ENCODE measurements at regions not wholly inside any gene's neighbourhood (a gene's known extent, or its start where the extent isn't known, plus 50 kb on each side); places are given as distances from the start of the nearest gene placed in this dataset.

DNA sequence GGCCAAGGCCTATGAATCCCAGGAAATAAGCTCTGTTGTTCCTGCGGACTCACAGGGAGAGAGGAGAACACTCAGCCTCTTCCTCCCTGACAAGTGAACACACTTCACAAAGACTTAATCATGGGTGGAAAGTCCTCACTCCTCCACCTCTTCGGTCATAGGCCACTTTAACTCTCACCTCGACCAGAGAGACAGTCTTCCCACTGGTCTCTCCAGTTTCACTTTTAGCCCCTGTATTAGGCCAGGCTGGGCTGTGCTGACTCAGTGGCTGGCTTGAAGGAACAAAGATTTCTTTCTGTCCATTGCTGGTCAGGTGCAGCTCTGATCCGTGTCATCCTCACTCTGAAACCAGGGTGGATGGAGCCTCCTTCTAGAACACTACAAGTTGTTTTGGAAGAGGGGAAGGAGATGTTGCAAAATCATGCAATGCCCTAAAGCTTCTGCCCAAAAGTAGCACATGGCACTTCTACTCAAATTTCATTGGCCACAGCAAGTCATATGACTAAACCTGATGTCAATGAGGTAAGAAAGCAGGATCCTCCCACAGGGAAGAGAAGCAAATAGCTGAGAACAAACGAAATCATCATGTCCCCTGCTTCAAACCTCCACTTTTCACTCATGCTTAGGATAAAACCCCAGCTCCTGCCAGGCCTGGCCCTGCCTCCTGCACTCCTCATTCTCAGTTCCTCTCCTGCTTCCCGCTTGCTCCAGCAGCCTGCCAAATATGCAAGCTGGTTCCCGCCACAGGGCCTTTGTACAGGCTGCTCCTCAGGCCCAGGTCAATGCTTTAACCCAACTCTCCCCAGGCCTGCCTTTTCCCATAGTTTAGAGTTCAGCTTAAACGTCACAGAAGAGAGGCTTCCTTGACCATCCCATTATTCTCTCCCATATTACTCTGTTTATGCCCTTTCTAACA lies 150.5 kb upstream of the RUNX3 start:
- DNase-seq (ENCODE audit: low spot score) = peak; percentile 58

DNA sequence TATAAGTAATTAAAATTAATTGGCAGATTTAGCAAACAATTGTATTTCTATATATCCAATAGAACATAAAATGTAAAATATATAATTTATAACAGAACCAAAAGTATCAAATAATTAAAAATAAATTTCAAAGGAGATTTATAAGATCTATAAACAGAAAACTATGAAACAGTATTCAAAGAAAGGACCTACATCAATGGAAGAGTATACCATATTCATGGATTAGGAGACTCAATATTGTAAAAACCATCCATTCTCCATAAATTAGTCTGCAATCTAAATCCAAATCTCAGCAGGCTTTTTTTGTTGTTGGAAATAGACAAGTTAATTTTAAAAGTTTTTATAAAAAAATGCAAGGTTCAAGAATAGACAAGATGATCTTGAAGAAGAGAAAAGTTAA lies 149.0 kb upstream of the RUNX3 start:
- DNase-seq (ENCODE audit: low spot score) = no peak

DNA sequence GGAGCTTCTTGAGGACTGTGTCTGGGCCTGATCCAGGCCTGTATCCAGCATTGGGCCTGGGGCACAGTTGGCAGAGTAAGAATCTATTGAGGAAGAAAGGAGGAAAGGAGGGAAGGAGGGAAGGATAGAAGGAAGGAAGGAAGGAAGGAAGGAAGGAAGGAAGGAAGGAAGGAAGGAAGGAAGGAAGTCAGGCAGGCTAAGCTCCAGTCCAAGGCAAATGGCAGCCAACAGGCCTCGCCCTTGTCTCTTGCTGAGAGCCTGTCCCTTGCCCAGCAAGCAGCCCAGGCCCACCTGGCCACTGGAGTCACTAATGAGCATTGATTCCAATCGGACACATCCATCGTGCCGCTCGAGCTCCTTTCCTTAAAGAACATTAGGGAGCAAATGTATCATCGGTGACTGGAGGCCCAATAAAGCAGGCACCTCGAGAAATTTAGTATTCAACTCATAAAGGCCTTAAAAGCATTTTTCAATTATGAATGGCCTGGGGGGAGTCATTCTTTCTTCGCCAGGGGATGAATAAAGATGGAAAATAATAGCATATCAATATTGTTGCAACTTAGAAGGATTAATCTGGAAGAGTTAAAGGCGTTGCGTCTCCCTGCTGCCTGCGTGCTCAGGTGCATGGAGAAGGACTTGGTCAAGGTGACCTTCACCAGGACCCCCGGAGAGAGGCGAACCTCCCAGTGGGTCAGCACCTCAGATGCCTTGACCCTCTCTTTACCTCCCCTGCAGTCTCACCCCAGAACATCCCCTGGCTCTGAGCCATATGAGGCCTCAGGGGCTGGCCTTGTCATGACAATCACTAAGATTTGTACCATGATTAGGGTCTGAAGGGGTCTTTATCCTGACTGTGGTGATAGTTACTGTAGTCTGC lies 144.5 kb upstream of the RUNX3 start:
- DNase-seq (ENCODE audit: low spot score) = no peak

DNA sequence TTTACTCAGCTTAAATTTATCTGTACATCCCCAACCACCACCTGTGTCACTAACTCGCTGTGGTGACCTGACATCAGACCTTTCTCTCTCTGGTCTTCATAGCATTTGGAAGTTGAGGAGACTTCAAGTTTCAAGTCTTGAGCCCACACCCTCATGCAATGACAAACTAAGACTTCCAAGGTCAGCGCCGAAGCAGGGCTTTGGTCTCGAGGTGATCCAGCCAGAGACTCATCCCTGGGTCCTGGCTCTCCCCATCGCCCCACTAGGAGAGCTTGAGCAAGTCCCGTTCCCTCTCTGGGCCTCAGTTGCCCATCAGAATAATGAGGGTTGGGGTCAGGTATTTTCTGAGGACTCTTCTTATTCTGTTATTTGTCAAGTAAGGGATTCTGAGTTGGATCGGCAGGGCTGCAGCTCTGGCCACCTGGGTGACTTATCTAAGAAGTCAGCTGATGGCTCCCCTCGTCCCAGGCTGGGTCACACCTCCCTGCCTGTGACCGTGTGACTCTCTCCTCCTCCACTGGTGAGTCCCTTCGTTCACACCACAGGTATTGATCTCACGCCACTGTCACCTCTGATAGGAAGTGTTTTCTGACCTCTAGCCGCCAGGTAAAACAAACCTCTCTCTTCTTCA lies 143.7 kb upstream of the RUNX3 start:
- DNase-seq (ENCODE audit: low spot score) = no peak

DNA sequence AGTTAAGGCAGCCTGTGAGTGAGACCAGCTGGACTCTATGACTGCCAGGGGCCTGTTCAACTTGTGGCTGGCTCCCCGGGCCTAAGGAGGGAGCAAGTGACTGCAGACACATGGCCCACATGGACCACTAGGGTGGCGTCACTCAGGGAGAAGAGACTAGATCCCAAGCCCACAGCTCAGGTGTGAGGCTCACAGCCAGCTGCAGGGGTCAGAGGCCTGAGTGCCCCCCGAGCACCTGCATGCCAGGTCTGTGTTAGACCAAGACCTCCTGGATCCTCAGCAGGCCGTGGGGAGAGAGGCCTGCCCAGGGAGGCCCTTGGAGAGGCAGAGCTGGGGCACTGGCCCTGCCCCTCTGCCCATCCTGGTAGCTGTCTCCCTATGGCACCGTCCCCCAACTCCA lies 142.4 kb upstream of the RUNX3 start:
- no peak for DNase-seq (ENCODE audit: low spot score)

DNA sequence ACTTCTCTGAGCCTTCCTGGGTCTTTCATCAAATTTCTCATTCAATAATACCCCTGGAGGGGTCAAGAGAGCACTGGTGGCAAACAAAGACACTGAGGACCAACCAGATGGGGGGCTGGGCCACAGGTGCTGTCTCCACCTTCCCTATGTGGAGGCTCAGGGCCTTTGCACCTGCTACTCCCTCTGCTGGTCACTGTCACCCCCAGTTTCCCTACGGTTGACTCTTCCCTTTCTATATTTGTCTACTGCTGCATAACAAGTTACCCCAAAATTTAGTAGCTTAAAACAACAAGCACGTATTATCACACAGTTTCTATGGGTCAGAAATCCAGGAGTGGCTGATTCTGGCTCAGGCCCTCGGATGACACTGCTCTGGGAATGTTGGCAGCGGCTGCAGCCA lies 138.8 kb upstream of the RUNX3 start:
- no peak for DNase-seq (ENCODE audit: low spot score)

DNA sequence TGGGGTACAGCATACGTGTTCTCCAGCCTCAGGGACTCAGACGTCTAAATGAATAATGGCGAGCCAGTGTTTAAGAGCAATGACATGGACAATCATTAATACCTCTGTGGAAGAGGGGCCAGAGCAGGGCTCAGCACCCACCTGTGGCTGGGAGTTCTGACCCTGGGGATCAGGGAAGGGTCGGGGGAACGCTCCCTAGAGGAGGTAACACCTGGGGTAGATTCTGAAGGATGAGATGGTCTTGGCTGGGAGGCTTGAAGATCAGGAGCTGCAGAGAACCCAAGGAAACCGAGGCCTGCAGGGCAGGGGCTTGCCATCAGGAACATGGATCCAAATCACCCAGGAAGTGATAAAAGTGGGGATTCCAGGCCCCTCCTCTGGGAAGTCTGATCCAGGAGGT lies 138.2 kb upstream of the RUNX3 start:
- no peak for DNase-seq (ENCODE audit: low spot score)

DNA sequence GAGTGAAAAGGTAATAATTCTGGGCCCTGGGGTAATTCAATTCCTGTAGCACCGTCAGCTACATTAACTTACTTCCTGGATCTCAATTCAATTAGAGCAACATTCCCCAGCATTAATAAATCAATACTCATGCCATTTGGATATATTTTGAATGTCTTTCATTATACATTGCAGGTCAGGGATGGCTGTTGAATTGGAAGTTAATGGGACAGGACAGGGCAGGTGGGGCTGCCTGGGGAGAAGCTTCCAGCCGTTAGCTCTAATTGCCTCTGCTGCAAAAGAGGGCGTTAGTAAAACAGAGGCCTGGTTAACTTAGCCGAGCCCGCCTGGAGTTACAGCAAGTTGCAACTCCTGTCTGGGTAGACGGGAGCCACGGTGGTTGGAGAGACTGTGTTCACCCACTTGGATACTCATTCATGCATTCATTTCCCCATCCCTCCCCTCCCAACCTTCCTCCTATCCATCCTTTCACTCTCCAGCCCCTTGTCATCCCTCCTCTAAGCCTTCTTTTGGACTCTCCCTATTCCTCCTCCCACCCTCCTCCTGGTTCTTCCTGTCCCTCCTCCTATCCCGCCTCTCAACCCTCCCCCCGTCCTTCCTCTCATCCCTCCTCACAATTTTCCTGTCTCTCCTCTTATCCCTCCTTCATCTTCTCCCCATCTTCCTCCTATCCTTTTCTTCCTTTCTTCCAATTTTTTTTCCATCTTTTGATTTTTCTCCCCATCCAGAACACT lies 137.6 kb upstream of the RUNX3 start:
- DNase-seq (ENCODE audit: low spot score) = no peak

DNA sequence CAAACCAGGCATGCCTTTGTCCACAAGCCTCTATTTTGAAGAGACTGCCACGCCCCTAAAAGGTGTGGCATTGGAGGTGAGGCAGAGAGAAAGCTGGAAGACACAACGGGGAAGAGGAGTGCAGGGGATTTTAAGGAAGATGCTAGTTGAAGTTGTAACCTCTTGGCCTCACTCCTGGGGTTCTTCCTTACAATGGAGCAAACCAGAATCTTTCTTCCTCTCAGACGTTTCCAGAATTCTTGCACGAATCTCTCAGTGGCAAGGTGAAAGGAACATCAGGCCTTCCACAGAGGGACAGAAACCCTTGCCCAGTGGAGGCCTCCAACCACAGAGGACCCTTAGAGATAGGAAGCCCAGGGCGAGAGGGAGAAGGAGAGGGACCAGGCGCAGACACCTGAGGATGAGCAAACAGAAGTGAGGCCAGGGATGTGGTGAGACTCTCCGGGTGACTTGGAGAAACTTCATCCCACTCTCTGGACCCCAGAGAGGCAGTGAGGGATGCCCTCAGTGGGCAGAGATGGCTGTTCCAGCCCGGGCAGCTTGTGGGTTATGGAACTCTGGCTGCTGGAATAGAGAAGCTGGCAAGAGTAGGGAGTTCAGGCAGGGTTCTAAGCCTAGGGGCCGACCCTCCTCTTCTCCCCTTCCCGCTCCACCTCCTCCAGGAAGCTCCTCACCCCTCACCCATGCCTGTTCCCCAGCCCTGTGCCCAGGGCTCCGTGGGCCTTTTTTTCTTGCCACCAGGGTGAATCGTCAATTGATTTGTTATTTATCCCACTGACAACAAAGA lies 136.8 kb upstream of the RUNX3 start:
- no peak for DNase-seq (ENCODE audit: low spot score)

DNA sequence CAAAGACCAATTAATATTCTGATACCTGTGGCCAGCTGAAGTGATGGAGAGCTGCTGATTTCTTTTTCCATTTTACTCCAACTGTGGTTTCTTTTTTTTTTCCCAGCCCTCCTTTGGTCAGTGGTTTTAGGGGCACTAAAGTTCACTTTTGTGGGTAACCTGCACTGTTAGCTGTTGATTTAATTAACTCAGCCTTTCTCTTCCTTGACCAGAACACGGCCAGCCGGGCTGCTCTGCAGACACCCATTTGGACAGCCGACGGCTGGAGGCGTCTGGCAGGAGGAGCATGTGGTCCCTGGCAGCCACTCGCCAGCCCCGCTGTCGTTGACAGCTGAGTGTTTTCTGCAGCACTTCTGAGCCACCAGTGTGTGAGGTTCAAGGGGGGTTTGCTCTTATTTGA lies 136.2 kb upstream of the RUNX3 start:
- DNase-seq (ENCODE audit: low spot score) = no peak

DNA sequence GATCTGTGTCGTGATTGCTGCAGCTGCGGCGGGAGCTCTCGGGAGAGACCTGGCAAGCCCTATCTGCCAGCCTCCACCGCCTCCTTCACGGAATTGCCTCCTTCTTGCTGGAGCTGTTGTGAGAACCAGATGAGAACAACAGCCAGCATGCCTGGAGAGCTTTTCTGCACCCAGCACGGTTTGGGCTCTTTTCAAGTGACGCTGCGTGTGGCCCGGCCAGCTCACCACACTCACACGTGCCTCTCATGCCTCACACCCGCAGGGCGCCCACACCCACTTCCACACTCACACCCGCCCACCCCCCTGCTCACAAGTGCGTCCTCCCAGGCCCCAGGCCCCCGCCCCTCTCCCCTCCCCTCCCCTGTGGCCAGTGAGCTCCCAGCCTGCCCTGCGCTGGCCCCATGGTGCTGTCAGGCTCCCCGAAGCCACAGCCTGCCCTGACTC lies 135.7 kb upstream of the RUNX3 start:
- no peak for DNase-seq (ENCODE audit: low spot score)

DNA sequence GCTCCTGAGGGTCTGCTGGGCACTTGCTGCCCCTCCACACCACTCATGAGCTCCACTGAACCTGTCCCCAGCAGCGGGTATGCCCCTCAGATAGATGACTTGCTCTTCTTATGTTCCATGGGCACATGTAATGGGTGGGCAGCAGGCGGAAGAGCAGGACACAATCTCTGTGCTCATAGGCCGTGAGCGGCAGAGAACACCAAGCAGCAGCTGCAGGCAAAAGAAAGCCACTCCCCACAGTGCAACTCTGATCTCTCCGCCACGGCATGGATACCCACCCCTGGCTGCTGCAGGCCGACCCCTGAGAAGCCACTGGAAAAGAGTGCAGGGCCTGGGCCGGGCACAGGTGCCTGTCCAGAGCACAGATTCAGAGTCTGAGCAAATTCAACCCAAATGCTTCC lies 135.2 kb upstream of the RUNX3 start:
- DNase-seq (ENCODE audit: low spot score) = no peak

DNA sequence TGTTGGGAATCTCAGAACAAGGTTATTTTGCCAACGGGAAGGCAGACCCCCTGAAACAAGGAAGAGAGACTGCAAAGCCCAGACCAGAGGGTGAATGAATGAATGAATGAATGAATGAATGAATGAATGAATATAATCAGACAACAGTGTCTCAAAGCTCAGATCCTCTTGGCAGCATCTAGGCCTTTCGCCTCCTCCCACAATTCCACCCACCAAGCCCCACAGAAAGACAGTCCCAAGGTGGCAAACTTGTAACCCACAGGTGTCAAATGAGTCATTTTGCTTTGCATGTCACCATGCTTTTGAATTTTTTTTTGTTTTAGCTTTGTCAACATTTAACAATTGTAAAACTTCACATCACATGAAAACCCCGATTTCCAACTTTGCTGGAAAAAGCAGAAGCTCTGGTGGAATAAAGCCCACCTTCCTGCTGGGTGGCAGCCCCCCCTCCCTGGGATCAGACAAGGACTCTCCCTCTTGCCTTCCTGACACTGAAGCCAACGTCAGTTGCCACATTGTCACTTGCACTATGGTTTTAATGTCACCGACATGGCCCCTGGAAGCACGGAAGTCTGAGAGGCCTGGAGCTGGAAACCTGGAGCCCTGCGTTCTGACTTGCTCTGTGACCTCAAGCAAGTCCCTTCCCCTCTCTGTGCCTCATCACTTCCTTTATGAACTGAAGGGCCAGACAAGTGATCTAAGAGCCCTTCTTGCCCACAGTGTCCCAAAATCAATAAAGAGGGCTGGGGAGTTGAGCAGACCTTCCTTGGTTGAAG lies 134.6 kb upstream of the RUNX3 start:
- DNase-seq (ENCODE audit: low spot score) = no peak

DNA sequence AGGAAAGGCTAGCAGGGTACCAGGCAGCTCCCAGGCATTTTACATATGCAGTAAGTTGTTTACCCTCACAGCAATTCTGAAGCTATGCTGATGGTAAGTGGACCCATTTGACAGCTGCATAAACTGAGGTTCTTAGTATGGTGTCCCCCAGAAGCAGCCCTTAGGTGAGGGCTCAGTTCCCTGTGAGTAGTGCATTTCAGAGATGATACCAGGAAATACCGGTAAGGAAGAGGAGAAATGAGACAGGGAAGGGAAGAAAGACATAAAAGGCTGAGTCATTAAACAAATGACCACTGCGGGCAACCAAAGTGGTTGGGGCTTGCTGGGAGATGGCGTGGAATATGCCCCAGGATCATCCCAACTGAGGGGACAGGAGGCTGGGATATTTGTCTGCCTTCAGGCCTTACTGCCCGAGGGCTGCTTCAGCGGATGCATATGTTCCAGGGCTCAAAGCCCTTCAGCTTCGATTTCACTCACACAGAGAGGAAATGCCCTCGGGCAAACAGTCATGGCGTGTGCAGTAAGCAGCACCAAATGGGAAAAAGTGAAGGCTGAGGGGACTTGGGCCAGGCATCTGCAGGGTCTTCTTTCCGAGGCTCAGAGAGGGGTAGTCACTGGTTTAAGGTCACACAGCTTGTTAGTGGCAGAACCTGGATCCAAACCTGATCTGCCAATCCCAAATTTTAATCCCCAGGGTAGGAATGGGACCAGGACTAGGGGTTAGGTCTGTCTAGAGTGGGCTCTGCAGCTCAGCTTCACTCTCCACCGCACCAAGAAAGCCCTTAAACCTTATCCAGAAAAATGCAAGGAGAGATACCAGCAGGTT lies 133.7 kb upstream of the RUNX3 start:
- DNase-seq (ENCODE audit: low spot score) = no peak

DNA sequence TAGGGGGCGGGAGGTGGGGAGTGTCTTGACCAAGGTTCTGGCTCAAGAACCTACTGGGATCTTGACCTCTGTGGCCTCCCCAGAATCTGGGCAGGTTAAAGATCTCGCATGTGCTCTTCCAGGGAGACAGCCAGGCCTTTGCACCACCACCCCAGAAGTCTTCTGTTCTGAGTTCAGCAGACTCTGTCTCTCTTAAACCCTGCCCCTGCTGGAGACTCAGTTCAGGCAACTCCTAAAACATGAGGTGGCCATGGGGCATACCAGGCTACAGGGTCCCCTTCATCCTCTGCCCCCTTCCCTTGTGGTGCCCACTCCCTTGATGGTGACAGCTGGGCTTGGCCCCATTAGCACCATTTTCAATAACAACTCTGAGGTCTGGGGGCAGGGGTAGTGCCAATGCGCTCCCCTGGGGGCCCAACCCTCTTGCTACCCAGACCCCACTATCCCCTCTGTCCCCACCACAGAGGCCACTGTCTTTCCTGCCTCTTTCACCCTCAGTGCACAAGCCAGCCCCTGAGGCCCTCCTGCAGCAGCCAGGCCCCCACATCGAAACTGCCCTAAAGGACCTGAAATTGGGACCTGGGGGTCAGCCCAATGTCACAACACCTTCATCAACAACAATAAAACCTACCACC lies 132.7 kb upstream of the RUNX3 start:
- DNase-seq (ENCODE audit: low spot score) = no peak

DNA sequence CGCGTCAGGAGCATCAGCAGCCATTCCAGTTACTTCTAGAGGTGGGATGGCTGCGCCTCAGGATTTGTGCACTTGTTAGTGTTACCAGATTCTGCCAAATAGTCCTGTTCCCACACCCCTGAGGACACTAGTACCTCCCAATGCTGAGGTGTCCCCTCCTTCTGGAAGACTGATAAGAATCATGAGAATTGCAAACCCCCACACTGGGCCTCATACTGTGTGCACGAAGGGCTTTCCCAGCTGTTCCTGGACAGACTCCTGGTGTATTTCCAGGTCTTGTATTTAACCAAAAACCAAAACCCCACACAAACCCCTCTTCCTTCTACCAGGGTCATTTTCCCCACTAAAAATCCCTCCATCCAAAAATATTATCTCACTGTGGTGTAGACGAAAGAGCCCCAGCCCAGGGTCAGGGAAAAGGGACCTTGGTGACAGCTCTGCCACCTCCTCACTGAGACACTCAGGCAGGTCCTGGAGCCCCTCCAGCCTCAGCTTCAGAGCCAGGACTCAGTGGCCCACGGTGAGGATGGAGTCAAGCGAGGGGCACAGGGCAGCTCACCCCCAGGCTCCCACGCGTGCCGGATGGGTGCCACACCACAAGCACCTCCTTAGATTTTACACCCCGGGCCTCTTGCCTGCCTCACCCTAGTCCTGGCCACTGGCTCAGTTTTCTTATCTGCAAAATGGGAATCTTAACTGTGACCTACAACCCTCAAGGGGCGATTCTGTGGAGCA lies 131.4 kb upstream of the RUNX3 start:
- DNase-seq (ENCODE audit: low spot score) = no peak

DNA sequence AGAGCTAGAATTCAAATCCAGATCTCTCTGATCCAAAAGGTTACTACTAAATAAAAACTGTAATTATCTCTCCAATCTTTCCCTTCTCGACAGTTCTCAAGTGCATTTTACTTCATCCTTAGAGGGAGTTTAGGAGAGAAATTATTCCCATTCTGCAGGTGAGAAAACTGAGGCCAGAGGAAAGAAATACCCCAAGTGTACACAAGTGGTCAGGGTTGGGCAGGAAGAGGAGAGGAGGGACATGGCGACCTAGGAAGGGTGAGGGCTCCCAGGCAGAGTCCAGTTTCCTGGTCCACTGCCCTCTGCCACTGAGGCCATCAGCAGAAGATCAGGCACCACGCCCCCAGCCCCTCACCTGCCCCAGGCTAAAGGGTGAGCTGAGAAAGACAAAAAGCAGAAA lies 127.1 kb upstream of the RUNX3 start:
- DNase-seq (ENCODE audit: low spot score) = no peak

DNA sequence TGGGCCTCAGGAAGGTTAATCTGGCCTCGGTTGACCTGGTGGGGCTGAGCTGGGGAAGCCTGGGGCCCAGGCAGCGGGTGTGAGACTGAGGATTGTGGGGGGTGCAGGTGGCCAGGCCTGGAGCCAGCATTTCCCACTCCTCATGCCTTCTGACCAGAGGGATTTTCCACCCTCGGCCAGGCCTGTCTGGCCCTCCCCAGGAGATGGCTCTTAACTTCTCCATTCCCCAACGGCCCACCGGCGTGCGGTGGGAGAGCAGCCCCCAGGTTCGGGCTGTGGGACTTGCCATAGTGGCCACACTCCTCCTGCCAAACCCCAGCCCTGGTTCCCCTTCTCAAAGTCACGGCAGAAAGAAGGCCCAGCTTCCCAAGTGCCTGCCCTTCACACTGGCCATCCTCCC lies 126.5 kb upstream of the RUNX3 start:
- DNase-seq (ENCODE audit: low spot score) = no peak
